WTC11 (cell line): ENCODE measurements at regions not wholly inside any gene's neighbourhood (a gene's known extent, or its start where the extent isn't known, plus 50 kb on each side); places are given as distances from the start of the nearest gene placed in this dataset.

Experiments
- ATAC-seq: fragments of 200-7000 bp; cut with Tn5 transposase; 2 replicates; pipeline ENCODE4 v1.10.0; 2021; ENCODE audit warnings: mild to moderate bottlenecking, moderate library complexity
- CTCF ChIA-PET: fragments of 300-600 bp; sonication (Branson Sonifier 250); formaldehyde crosslinking; loops from one replicate; lab custom pipeline; 2021; ENCODE audit warnings: antibody characterized with exemption; lab: Charles Lee
- POLR2A ChIA-PET: fragments of 350-600 bp; sonication (Branson Sonifier 250); formaldehyde crosslinking; loops from one replicate; lab custom pipeline; 2021; ENCODE audit warnings: antibody characterized with exemption; lab: Charles Lee
- DNase-seq: peaks from one replicate; pipeline ENCODE4 v3.0.0; 2021; ENCODE audit warnings: low spot score
- H3K27ac Mint-ChIP-seq: 2 replicates; pipeline ENCODE4 v1.8.0; 2021; ENCODE audit warnings: mixed read lengths
- H3K27me3 Mint-ChIP-seq: 2 replicates; pipeline ENCODE4 v1.8.0; 2021; ENCODE audit warnings: low read depth, mild to moderate bottlenecking, moderate library complexity, mixed read lengths
- H3K36me3 Mint-ChIP-seq: 2 replicates; pipeline ENCODE4 v1.8.0; 2021; ENCODE audit warnings: mixed read lengths
- H3K4me1 Mint-ChIP-seq: 2 replicates; pipeline ENCODE4 v1.8.0; 2022; ENCODE audit warnings: mixed read lengths
- H3K4me3 Mint-ChIP-seq: 2 replicates; pipeline ENCODE4 v1.8.0; 2021; ENCODE audit warnings: mild to moderate bottlenecking, moderate library complexity, mixed read lengths
- H3K9me3 Mint-ChIP-seq: 2 replicates; pipeline ENCODE4 v1.8.0; 2021; ENCODE audit warnings: mixed read lengths
- ATF1 ChIP-seq: sonication (generic); formaldehyde crosslinking; IDR thresholded peaks from 2 replicates; pipeline ENCODE4 v1.8.1; 2023; ENCODE audit warnings: mild to moderate bottlenecking, moderate library complexity, missing genetic modification reagents
- CREM ChIP-seq: sonication (generic); formaldehyde crosslinking; IDR thresholded peaks from 2 replicates; pipeline ENCODE4 v1.8.1; 2022; ENCODE audit warnings: mild to moderate bottlenecking, missing genetic modification reagents, moderate library complexity
- CTCF ChIP-seq: fragments of 200-600 bp; IDR thresholded peaks from 2 replicates; pipeline ENCODE4 v1.8.0; 2022; ENCODE audit warnings: antibody characterized with exemption
- MLX ChIP-seq: sonication (generic); formaldehyde crosslinking; IDR thresholded peaks from 2 replicates; pipeline ENCODE4 v1.8.1; 2023; ENCODE audit warnings: mild to moderate bottlenecking, missing genetic modification reagents, moderate library complexity
- MXD4 ChIP-seq: fragments of 250-450 bp; sonication (Bioruptor Pico); IDR thresholded peaks from 2 replicates; pipeline ENCODE4 v1.8.0; 2021; ENCODE audit warnings: mild to moderate bottlenecking, moderate library complexity, borderline replicate concordance
- NFATC4 ChIP-seq: fragments of 250-450 bp; sonication (Bioruptor Pico); IDR thresholded peaks from 2 replicates; pipeline ENCODE4 v1.9.0; 2021; ENCODE audit warnings: mild to moderate bottlenecking
- NFYB ChIP-seq: sonication (generic); formaldehyde crosslinking; conservative IDR thresholded peaks from 2 replicates; pipeline ENCODE4 v1.8.0; 2022; ENCODE audit warnings: low read depth, missing genetic modification reagents
- NR1H2 ChIP-seq: sonication (generic); formaldehyde crosslinking; IDR thresholded peaks from 2 replicates; pipeline ENCODE4 v1.9.0; 2021; ENCODE audit warnings: mild to moderate bottlenecking, moderate library complexity, missing genetic modification reagents
- PREB ChIP-seq: sonication (generic); formaldehyde crosslinking; IDR thresholded peaks from 2 replicates; pipeline ENCODE4 v1.8.1; 2022; ENCODE audit warnings: mild to moderate bottlenecking, missing genetic modification reagents, moderate library complexity, borderline replicate concordance
- PRRX2 ChIP-seq: fragments of 250-450 bp; sonication (Bioruptor Pico); IDR thresholded peaks from 2 replicates; pipeline ENCODE4 v1.8.0; 2021; ENCODE audit warnings: mild to moderate bottlenecking
- RELA ChIP-seq: sonication (generic); formaldehyde crosslinking; IDR thresholded peaks from 2 replicates; pipeline ENCODE4 v1.8.1; 2022; ENCODE audit warnings: missing genetic modification reagents, mild to moderate bottlenecking, borderline replicate concordance
- TCF7 ChIP-seq: sonication (generic); formaldehyde crosslinking; IDR thresholded peaks from 2 replicates; pipeline ENCODE4 v1.8.0; 2022; ENCODE audit warnings: mild to moderate bottlenecking, low read depth, missing genetic modification reagents, moderate library complexity
- TEAD1 ChIP-seq: sonication (generic); formaldehyde crosslinking; IDR thresholded peaks from 2 replicates; pipeline ENCODE4 v1.8.0; 2022; ENCODE audit warnings: mild to moderate bottlenecking, missing genetic modification reagents
- TP53 ChIP-seq: sonication (generic); formaldehyde crosslinking; IDR thresholded peaks from 2 replicates; pipeline ENCODE4 v1.8.1; 2023; ENCODE audit warnings: mild to moderate bottlenecking, missing genetic modification reagents
- ZNF219 ChIP-seq: sonication (generic); formaldehyde crosslinking; IDR thresholded peaks from 2 replicates; pipeline ENCODE4 v1.8.0; 2023; ENCODE audit warnings: missing genetic modification reagents, mild to moderate bottlenecking, borderline replicate concordance
- ZNF281 ChIP-seq: sonication (generic); formaldehyde crosslinking; IDR thresholded peaks from 2 replicates; pipeline ENCODE4 v1.8.0; 2023; ENCODE audit warnings: mild to moderate bottlenecking, missing genetic modification reagents
- ZNF396 ChIP-seq: fragments of 250-450 bp; sonication (Bioruptor Pico); IDR thresholded peaks from 2 replicates; pipeline ENCODE4 v1.8.0; 2021; ENCODE audit warnings: mild to moderate bottlenecking, moderate library complexity, borderline replicate concordance
- TF ChIP-seq, protein P1 (sequence below): sonication (generic); formaldehyde crosslinking; IDR thresholded peaks from 2 replicates; pipeline ENCODE4 v1.8.0; 2022; ENCODE audit warnings: mild to moderate bottlenecking, missing genetic modification reagents
- TF ChIP-seq, protein P2 (sequence below): sonication (generic); formaldehyde crosslinking; IDR thresholded peaks from 2 replicates; pipeline ENCODE4 v1.8.1; 2022; ENCODE audit warnings: missing genetic modification reagents, borderline replicate concordance

DNA sequence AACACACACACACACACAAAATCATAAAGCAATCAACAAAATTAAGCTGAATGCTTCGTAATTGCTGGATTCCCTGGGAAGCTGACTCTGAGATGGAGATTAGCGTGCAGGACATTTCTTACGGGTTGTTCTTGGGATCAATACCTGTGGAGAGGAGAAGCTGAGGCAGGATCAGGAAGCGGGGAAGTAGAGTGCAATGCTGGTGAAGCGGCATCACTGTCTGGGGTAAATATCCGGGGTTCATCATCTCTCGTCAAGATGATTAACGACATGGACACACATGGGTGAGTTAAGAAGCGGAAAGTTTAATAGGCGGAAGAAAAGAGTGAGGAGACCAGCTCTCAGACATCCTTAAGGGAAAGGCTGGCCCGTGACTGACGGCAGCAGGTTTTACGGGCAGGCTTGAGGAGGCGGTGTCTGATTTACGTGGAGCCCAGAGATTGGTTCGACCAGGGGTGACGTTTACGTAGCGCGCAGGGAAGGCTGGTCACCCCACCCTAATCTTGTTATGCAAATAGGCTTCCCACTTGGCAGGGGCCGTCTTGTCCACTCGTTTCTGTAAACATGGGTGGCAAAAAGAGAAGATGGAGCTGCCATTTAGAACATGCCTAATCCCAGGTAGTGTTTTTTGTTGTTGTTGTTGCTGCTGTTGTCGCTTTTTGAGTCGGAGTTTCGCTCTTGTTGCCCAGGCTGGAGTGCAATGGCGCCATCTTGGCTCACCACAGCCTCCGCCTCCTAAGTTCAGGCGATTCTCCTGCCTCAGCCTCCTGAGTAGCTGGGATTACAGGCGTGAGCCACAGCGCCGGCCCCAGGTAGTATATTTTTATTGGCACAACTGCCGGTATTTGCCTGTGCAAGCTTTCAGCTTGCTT lies 135.6 kb upstream of the KCNJ15 start (continued):
- TF ChIP-seq, protein P1, sequence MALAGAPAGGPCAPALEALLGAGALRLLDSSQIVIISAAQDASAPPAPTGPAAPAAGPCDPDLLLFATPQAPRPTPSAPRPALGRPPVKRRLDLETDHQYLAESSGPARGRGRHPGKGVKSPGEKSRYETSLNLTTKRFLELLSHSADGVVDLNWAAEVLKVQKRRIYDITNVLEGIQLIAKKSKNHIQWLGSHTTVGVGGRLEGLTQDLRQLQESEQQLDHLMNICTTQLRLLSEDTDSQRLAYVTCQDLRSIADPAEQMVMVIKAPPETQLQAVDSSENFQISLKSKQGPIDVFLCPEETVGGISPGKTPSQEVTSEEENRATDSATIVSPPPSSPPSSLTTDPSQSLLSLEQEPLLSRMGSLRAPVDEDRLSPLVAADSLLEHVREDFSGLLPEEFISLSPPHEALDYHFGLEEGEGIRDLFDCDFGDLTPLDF (CRISPR knock-in tag), result no peak
- no peak for TF ChIP-seq ZNF281 (CRISPR knock-in tag)
- no peak for TF ChIP-seq ATF1
- no peak for TF ChIP-seq ZNF396 (CRISPR knock-in tag)
- no peak for TF ChIP-seq CREM (CRISPR knock-in tag)
- TF ChIP-seq, protein P2, sequence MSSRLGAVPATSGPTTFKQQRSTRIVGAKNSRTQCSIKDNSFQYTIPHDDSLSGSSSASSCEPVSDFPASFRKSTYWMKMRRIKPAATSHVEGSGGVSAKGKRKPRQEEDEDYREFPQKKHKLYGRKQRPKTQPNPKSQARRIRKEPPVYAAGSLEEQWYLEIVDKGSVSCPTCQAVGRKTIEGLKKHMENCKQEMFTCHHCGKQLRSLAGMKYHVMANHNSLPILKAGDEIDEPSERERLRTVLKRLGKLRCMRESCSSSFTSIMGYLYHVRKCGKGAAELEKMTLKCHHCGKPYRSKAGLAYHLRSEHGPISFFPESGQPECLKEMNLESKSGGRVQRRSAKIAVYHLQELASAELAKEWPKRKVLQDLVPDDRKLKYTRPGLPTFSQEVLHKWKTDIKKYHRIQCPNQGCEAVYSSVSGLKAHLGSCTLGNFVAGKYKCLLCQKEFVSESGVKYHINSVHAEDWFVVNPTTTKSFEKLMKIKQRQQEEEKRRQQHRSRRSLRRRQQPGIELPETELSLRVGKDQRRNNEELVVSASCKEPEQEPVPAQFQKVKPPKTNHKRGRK (CRISPR knock-in tag), result no peak
- TF ChIP-seq ZNF219 (CRISPR knock-in tag), result no peak
- no peak for TF ChIP-seq TP53 (CRISPR knock-in tag)
- TF ChIP-seq NFATC4, result no peak
- no peak for TF ChIP-seq RELA (CRISPR knock-in tag)
- no peak for TF ChIP-seq PRRX2 (CRISPR knock-in tag)
- TF ChIP-seq NR1H2 (CRISPR knock-in tag), result no peak
- TF ChIP-seq, all 79 proteins: peak for 0

DNA sequence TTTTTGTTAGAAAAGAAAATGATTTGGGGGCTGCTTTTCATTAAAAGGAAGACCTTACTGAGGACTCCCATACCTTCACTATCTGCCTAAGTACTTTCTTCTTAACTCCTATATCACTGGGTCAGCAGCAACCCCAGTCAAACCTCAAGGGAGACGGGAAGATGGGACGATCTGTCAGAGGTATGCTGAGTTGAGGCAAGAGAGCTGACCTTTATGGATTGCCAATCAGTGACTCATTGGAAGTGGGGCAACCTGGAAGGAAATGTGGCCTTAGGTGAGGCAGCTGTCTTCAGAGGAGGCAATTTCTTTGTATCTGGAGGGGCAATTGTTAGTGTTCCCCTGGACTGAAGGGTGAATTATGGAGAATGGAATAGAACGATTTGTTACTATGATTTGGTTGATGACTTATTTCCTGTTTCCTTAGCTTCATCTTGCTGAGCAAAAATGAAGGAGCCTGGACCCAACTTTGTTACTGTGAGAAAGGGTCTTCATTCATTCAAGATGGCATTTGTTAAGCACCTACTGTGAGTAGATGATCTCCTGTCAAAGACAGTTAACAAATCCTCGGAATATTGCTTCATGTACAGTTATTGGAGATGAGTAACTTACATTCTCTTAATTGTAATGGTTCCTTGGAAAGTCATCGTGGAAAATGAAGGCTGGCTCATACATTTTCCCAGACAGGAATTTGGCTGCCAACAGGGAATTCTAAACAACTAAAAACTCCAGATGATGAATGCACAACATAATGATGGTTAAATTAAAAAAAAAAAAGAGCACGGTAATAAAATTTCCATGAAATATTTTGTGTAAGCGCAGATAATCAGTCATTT lies 134.7 kb upstream of the KCNJ15 start:
- Mint-ChIP-seq H3K4me1 (no peaks in the 10 kb centered on the region), H3K27me3 (no peaks in the 10 kb centered on the region), H3K27ac (no peak overlapping the region)
- ATAC-seq, result no peak
- CTCF ChIA-PET, result interaction anchor here (0.6 to 2.0 kb wide), 2 partner anchors 421 to 604 kb away, joined by 3 to 7 read pairs; no protein-coding TSS in a partner anchor
- TF ChIP-seq MLX (CRISPR knock-in tag) (no peak), ZNF396 (CRISPR knock-in tag) (no peak), NFYB (CRISPR knock-in tag) (no peak)
- TF ChIP-seq, all 79 proteins: peak for 0
- POLR2A ChIA-PET, result no interaction called here
- no peak for DNase-seq
- H3K36me3 Mint-ChIP-seq, result no peaks in the 10 kb centered on the region
- H3K4me3 Mint-ChIP-seq, result no peak overlapping the region
- H3K9me3 Mint-ChIP-seq, result peaks cover 5% of the 10 kb centered on the region; the same call in 1 of the 2 replicates

- H3K4me1 Mint-ChIP-seq, result no peaks in the 10 kb centered on the region
- ChIA-PET CTCF (interaction anchor here (0.8 to 1.1 kb wide), 6 partner anchors 207 to 449 kb away, joined by 3 to 4 read pairs (median 3); partner anchors contain the start of gene KCNJ6), POLR2A (no interaction called here)
- peaks cover 5% of the 10 kb centered on the region; the same call in 1 of the 2 replicates for H3K9me3 Mint-ChIP-seq
- no peak for ATAC-seq
- no peak overlapping the region for H3K4me3 Mint-ChIP-seq
- H3K27me3 Mint-ChIP-seq, result no peaks in the 10 kb centered on the region
- DNase-seq, result no peak
- H3K27ac Mint-ChIP-seq, result no peak overlapping the region
- no peaks in the 10 kb centered on the region for H3K36me3 Mint-ChIP-seq
- TF ChIP-seq, protein P1 (CRISPR knock-in tag), result no peak
- TF ChIP-seq MXD4 (no peak), TCF7 (no peak), ZNF396 (CRISPR knock-in tag) (no peak), CTCF (no peak), PREB (CRISPR knock-in tag) (no peak), TEAD1 (no peak), TP53 (CRISPR knock-in tag) (no peak), ZNF219 (CRISPR knock-in tag) (no peak)
Measured at GRCh38 chr21:38123626-38124025, 133.2 kb upstream of the KCNJ15 start.
